NCI-H2107 treated with DMSO at 0.1 percent for 48 hours (cell line): ENCODE measurements at regions not wholly inside any gene's neighbourhood (a gene's known extent, or its start where the extent isn't known, plus 50 kb on each side); places are given as distances from the start of the nearest gene placed in this dataset.
"Not testable (repeated sequence)": the region's sequence is repeated elsewhere in the genome, so short reads cannot be mapped to it uniquely, and the experiment has no call there.

Experiments used
- DNase-seq: peaks from one replicate; lab custom pipeline; 2025; ENCODE audit not compliant: unreplicated experiment; lab: John Stamatoyannopoulos, UW

- DNase-seq: not testable (repeated sequence)
Measured at GRCh38 chr21:31417214-31417613, 73.2 kb upstream of the TIAM1 start.

DNA sequence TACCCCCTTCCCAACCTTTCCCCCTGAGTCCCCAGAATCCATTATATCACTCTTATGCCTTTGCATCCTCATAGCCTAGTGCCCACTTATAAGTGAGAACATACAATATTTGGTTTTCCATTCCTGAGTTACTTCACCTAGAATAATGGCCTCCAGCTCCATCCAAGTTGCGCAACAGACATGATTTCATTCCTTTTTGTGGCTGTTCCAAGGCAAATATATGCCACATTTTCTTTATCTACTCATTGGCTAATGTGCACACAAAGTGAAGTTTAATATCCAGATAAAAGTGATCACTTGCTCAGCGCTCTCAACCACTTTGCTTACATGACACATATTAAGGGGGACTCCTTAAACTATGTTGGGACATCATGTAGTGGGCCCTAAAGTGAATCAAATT lies 72.4 kb upstream of the TIAM1 start:
- no peak for DNase-seq

DNA sequence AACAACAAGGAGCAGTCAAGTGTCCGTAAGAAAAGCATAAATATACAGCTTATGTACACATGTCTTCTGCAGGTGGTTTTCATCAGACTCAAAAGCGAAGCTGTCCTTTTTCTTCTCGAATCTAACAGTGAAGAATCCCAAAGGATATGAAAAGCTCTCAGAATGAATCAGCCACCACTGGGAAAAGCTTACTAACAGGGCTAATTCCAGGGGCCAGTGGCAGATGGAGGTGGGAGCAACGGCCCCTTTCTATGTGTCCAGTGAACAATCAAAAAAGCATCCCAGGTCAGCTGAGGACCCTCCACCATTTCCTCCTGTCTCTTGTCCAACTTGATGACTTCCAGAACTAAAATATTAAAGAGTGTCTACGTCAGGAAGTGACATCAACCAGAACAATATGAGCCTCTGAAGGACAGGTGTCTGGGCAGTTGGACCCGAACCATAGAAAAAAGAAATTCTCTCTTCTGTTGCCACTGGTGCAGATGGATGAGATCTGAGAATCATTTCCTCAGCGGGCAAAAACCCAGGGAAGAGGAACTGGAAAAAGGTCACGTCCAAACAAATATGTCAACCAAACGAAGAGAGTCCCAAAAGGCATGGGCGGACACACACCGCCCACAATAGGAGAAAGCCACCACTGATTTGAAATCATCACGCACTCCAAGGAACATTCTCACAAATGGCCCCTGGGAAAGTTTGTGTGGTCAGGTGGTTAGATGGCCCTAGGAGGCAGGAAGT lies 70.4 kb upstream of the TIAM1 start:
- no peak for DNase-seq

- no peak for DNase-seq
Measured at GRCh38 chr21:31413698-31414097, 69.6 kb upstream of the TIAM1 start.

- no peak for DNase-seq
Measured at GRCh38 chr21:31410499-31411131, 66.6 kb upstream of the TIAM1 start.

DNA sequence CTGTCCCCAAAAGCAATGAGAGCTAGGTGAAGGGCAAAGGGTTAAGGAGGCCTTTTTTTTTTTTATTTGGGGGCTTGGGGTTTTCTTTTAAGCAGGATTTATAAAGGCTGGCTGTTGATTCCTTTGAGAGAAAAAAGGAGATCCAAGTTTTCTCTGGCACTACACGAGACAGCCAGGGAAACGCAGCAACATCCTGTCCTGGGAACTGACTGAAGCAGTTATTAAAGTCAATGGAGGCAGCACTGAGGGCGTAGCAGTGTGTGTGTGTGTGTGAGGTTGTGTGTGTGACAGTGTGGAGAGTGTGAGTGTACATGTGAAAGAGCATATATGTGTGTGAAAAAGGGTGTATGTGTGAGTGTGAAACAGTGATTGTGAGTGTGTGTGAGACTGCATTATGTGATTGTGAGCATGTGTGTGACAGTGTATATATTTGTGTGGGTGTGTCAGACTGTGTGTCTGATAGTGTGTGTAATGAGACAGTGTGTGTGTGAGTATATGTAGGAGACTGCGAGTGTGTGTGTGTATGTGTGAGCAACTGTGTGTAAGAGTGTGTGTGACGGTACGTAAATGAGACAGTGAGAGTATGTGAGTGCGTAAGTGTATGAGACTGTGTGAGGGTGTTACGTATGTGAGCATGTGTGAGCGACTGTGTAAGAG lies 65.9 kb upstream of the TIAM1 start:
- no peak for DNase-seq

- DNase-seq: no peak
Measured at GRCh38 chr21:31408301-31409088, 64.4 kb upstream of the TIAM1 start.

DNA sequence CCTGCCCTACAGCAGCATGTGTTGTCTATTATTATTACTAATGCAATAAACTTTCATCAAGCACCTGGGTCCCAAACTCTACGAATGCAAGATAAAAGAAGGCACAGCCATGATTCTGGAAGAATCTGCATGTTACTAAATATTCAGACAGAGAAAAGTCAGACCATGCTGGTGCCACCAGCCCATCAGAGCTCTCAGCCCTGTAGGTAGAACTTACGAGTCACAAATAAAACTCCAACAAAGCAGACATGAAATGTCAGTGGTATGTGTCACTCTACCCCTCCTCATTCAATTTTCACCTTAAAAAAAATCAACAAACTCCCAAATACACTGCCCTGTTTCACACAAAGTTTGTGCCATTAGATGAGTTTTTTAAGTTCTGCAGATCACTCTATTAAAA lies 62.4 kb upstream of the TIAM1 start:
- DNase-seq: no peak

GRCh38 chr21:31405604-31406003 lies 61.5 kb upstream of the TIAM1 start:
- no peak for DNase-seq

GRCh38 chr21:31403596-31404333 lies 59.7 kb upstream of the TIAM1 start:
- no peak for DNase-seq

GRCh38 chr21:31399591-31399990 lies 55.5 kb upstream of the TIAM1 start:
- DNase-seq: no peak

- DNase-seq: no peak
Measured at GRCh38 chr21:31398574-31398973, 54.5 kb upstream of the TIAM1 start.

- no peak for DNase-seq
Measured at GRCh38 chr21:31397939-31398338, 53.9 kb upstream of the TIAM1 start.

- DNase-seq: no peak
Measured at GRCh38 chr21:31397515-31397926, 53.5 kb upstream of the TIAM1 start.

GRCh38 chr21:31397030-31397429 lies 53.0 kb upstream of the TIAM1 start:
- no peak for DNase-seq

DNA sequence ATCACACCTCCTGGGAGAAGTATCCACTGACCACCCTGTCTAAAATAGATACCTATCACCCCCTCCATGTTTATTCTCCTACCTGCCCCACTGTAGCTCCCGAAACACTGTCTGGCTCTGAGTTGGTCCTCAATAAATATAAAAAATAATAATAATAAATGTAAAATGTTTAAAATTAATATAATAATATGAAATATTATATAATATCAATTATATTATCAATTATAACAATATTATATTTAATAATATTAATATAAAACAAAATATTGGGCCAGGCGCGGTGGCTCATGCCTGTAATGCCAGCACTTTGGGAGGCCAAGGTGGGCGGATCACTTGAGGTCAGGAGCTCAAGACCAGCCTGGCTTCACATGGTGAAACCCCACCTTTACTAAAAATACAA lies 52.3 kb upstream of the TIAM1 start:
- no peak for DNase-seq

DNA sequence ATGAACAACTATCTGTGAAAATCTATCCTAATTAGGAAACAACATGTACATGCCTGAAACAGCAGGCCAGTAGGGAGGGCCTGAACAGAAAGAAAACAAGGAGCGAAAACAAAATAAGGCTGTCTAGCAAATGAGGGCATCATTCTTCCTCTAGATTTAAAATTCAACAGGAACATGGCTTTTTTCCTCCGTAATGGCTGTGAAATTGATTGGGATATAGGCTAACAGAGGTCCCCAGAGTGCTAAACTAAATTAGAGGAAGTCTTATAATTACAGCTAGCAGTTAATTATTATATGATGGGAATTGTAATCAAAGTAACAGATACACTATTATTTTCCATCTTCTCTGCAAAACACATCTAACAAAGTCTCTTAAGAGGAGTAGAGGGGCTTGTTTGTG lies 51.7 kb upstream of the TIAM1 start:
- DNase-seq: no peak

DNA sequence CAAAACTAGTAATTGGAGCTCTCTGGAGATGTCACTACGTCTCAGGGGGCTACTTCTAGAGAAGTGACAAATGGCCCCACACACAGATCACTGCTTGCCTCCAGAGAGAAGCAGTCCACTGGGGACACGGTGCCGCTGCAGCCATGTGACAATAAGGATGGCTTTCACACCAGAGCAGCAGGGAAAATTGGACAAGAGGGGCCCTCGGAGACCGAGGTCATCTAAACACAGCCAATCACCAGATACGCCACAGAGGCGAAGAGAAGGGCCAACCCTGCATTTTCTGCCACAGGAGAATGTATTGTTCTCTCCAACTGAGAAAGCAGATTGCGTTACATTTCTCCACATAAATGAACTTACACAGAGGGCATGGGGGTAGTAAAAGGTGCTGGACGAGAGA lies 51.2 kb upstream of the TIAM1 start:
- DNase-seq: no peak

DNA sequence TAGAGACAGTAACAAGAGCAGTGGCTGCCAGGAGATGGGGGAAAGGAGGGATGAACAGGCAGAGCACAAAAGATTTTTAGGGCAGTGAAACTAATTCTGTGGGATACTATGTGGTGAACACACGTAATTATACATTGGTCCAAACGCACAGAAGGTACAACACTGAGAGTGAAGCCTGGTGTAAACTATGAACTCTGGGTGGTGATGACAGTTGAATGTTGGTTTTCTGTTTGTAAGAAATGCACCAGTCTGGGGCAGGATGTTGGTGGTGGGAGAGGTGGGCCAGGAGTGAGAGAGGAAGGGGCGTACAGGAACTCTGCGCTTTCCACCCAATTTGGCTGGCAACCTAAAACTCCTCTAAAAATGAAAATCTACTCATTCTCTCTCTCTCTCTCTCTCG lies 50.2 kb upstream of the TIAM1 start:
- DNase-seq: no peak
